HG02798 (cell line): ENCODE measurements at regions not wholly inside any gene's neighbourhood (a gene's known extent, or its start where the extent isn't known, plus 50 kb on each side); places are given as distances from the start of the nearest gene placed in this dataset.
"Not testable (repeated sequence)": the region's sequence is repeated elsewhere in the genome, so short reads cannot be mapped to it uniquely, and the experiment has no call there.

Source experiments
- ATAC-seq: cut with Tn5 transposase; IDR thresholded peaks from one replicate; pipeline ENCODE4 v1.9.1; 2021; ENCODE audit warnings: mild to moderate bottlenecking; ENCODE audit not compliant: unreplicated experiment, poor library complexity

DNA sequence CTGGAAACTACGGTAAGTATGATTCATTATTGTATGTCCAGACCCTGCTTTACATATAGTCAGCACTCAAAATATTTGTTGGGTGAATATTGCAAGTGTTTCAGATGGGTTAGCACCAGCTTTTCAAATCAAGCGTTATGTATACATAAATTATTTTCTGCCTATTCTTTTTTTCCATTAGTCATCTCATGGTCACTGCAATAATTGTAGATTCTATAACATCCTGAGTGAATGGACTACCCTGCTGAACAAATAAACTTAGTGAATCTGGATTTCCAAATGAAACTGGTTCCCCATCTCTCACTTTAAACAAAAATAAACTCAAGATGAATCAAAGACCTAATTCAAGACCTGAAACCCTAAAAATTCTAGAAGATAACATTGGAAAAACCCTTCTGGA, 152.3 kb downstream of the DIO2 start:
- ATAC-seq, result no peak

DNA sequence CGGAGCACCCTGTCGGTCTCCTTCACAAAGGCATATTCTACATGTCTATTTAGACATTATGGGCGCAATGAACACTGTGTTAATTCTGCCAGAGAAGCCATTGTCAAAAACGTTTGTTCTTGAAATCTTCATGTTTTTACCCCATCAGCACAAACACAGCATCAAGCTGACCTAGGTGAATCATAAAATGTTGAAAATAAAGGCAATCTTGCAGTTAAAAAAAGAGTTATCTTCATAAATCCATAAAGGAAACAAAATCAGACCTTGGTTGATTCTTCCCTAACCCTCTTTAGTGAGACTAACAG, 154.9 kb downstream of the DIO2 start:
- no peak for ATAC-seq

DNA sequence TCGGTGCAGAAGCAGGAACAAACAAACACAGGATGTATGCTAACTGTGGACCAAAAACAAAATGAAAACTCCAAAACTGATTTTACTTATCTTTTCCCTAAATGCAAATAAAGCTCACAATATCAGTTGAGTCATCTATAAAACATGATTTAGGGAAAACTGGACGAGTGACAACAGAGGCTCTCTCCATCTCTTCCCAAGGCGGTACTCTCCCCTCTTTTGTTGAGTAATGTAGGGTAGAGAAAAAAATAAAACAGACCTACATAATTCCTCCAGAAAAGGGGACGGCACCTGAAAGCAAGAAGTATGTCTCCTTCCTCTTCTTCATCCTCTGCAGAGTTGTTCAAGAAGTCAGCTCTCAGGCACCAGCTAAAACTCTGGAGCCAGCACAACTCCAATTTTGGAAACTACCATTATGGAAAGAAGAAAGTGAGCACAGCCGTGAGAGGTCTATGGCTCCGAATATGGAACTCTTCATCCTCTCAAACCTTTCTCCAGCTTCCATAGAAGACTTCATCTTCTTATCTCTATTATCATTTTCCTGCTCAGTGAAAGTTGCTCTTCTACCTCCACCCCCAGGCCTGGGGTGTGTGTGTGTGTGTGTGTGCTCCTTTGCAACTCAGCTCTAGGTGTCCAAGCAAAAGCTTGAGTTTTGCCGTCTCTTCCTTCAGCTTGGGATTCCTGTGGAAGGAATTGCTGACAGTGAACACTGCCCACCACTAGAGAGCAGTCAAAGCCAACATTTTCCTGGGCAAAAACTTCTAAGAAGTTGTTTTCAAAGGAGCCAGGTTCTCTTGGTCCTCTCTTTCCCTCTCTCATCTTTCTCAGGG, 155.4 kb downstream of the DIO2 start:
- peak; percentile 42 for ATAC-seq

DNA sequence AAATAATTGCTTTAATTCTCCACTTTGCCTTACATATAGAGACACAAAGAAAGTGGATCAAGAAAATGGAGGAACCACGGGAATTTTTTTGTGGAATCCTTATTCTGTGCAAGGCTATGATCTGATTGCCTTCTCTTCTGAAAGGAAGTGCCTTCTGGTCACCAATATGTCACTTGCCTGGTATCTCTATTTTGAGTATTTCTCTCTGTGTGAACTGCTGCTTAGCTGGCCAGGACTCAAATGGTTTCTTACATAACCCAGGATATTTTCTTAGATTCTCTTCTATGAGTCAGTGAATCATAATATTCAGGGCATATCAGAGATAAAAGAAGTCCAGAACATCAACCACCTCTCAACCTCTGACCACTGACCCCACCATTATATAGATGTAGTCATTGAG, 156.1 kb downstream of the DIO2 start:
- ATAC-seq, result no peak

DNA sequence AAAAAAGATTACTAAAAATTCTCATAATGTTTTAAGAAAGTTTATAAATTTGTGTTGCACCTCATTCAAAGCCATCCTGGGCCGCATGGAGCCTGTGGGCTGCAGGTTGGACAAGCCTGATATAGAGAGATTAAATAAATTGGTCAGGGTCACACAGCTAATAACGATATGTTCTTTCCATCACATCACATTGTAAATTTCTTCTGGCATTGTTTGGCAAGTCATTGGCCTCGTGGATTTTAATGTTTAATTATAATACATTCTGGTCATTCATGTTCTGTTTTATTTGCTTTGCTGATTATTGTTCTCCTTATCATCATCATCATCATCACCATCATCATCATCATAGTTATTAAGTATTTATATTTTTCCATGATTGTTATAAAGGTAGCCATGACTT, 157.3 kb downstream of the DIO2 start:
- ATAC-seq, result no peak

DNA sequence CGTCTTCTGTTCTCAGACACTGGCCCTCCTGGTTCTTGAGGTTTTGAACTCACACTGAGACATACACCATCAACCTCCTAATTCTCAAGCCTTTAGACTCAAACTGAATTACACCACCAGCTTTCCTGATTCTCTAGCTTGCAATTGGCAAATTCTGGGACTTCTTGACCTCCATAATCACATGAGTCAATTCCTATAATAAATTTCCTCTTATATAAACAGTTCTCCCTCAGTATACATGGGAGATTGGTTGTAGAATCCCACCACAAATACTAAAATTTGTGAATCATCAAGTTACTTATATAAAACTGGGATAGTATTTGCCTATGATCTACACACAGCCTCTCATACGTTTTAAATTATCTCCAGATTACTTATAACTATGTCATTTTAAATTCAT, 162.2 kb downstream of the DIO2 start:
- ATAC-seq, result no peak

DNA sequence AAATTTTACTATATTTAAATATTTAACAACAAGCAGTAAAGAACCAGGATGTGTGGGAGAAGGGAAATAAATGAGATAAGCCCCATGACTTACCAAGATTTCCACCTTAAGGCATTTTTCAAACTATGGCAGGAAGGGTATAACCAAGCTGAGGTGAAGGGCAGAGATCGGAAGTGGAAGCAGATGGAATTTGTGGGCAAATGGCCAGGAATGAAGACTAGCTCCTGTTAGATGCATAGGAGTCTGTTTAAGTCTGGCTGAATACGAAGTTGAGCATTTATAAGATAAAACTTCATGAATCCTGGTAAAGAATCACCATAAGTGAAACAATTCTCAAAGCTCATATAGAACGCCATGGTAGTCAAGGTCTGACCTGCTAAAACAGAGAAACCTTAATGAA, 163.5 kb downstream of the DIO2 start:
- no peak for ATAC-seq

DNA sequence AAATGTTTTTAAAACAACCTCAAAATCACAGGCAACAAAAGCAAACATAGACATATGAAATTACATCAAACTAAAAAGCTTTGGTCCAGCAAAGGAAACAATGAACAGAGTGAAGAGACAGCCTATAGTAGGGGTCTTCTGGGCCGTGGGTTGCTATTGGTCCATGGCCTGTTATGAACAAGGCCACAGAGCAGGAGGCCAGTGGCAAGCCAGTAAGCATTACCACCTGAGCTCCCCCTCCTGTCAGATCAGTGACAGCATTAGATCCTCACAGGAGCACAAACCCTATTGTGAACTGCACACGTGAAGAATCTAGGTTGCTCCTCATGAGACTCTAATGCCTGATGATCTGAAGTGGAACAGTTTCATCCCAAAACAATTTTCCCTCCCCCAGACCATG, 174.0 kb downstream of the DIO2 start:
- ATAC-seq, result no peak

DNA sequence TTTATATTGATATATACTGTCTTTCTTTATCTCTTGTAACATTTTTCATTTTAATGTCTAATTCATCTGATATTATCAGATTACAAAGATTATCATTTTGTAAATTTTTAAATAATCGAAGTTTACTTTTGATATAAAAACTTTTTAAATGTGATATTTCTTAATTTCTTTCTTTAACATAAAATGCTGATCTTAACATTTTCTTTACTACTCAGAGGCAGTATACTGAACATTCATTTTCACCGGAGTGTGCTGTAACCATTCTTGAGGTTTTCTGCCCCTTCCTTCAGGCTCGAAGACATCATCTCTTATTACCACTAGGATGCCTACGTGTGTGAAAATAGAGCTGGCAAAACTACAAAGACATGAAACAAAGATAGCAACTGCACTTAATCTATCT, 186.9 kb downstream of the DIO2 start:
- ATAC-seq, result no peak

DNA sequence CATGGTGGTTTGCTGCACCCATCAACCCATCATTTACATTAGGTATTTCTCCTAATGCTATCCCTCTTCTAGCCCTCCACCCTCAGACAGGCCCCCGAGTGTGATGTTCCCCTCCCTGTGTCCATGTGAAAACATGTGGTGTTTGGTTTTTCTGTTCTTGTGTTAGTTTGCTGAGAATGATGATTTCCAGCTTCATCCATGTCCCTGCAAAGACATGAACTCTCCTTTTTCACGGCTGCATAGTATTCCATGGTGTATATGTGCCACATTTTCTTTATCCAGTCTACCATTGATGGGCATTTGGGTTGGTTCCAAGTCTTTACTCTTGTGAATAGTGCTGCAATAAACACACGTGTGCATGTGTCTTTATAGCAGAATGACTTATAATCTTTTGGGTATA, 192.8 kb downstream of the DIO2 start:
- not testable (repeated sequence) for ATAC-seq

DNA sequence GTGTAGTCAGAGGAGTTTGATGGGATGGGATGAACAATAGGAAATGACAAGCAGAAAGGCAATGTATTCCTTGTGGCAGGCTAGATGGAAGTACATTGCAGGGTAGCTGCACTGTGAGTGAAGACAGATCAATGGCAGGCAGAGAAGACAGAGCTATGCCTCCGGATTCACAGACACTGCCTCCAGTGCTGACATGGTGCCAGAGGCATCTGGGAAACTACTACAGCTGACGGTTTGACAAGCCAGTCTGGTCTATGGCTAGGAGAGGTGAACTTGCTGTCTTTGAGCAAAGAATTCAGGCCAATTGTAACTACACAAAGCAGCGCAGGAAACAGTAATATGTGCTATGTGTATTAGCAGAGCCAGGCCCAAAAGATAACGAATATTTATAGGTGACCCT, 193.5 kb downstream of the DIO2 start:
- no peak for ATAC-seq

DNA sequence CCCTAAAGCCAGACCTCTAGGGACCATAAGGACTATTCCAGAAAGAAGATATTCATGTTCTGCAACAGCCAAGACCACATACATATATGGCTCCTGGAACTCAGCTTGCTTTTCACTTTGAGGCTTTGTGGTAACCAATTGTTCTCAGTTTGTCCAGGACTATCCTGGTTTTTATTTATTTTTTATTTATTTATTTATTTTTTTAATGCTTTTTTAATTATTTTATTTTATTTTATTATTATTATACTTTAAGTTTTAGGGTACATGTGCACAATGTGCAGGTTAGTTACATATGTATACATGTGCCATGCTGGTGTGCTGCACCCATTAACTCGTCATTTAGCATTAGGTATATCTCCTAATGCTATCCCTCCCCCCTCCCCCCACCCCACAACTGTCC, 201.1 kb downstream of the DIO2 start:
- ATAC-seq, result not testable (repeated sequence)

DNA sequence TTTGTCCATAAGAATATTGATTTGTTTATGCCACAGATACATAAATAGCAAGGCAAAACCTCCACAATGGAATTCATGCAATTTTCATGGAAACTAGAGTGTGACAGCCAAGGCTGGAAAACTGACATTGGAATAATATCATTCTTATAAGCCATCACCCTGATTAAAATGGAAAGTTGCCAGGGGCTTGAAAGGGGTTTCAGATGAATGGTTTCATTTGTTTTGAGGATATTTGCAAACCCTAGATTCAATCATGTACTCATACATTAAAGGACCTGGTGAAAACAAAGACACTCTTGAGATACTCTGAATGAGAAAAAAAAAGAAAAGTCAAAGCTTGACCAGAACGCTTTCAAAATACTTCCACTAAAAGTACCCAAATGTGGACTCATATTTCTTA, 205.7 kb downstream of the DIO2 start:
- no peak for ATAC-seq

DNA sequence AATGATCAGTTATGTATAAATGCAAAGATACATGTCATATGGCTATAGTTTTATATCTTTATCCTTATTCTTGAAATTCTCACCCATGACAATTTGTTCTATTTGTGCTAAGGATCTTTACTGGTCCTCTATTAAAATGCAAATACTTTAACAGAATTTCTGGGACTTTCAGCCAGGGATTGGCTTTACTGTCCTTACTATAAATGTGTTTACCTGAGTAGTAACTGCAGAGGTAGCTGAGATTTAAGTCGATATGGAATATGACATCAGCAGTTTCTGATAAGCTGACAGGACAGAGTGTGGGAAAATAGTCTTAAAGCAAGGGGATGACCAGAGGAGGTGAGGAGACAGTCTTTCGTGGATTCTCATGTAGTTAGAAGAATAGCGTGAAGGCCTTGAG, 206.4 kb downstream of the DIO2 start:
- ATAC-seq, result no peak

DNA sequence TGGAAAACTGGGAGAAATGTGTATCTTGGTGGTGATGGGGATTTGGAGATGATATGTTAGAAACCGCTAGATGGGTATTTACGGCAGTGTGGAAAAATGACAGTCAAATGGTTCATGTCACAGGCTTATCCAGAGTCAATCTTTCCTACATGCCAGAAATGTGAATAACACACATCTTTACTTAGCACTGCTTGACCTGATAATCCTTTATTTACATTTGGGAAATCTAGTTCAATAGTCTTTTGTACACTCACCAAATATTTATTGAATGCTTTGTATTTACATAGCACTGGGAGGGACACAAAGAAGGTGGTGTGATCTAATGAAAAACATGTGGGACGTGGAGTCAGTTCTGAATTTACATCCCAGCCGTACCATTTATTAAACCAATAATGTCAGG, 208.2 kb downstream of the DIO2 start:
- no peak for ATAC-seq

DNA sequence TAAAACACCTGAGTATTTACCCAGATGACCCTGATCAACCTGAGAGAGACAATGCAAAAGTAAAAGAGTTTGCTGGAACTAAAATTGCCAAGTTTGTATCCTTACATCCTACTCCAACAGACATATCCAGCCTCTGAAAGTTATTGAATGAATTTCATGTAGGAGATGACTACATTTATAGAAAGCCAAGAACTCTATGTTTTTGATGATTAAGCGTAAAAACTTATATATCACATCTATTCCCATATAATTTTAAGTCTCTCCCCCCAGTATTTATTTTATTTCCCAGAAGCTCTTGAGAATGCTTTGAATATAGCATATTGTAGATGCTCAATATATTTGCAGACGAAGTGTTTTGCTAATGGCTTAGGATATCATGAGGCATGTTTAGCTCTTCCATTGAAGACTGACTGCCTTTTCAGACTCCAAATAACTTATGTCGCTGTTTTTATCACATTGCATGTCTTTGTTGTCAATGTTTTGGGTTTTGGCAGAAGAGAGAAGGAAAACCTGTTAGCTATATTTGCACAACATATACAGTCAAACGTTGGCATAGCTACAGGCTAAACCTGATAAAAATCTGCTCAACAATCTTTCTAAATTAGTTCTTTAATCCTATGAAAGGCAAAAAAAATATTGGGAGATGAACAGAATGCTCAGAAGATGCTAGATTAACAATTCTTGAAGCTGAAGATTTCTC, 213.6 kb downstream of the DIO2 start:
- ATAC-seq, result no peak

DNA sequence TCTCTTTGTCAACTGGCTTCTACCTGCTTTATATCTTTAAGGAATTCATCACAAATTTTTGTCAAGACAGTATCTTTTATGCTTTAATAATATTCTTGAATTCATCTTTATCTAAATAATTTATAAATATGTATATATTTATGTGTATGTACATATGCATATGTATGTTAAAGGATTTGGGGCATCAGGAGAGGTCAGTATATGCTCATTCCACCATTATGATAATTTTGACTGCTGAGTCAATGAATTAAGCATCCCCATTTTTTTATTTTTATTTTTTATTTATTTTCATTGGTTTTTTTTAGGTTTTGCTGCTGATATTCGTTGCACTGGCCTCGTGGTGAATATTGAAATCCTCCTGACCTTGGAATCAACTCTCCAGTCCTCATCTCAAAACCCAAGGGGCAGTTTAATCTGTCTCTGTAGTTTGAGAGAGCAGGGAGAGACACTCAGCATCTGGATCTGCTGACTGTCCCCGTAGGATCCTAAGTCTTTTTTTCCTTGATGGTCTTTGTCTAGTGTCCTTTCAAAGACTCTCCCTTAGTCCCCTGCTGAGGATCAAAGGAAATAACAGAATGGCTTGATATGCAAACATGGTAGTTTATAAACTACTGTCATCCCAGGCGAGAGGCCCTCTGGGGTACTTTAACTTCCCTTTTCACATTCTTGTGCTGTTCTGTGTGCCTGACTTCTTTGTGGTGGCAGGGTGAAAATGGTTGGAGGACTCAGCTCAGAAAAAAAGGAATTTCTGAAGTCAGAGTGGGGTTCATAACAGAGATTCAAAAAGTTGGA, 218.7 kb downstream of the DIO2 start:
- no peak for ATAC-seq

DNA sequence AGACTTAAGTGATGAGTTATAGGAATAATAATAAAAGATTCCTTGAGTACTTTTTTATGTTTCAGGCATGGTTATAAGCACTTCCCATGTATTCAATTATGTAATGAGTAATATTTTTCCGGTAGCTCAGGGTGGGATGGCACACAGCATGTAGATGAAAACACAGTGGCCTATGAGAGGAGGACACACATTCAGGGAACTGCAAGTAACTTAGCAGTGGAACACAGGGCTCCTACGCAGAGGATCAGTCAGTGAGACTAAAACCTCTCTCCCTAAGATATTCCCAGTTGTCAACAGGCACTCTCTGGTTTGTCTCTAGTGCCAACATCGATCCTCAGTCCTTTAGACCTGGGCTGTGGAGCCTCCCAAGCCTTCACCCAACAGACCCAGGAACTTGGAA, 219.4 kb downstream of the DIO2 start:
- no peak for ATAC-seq

DNA sequence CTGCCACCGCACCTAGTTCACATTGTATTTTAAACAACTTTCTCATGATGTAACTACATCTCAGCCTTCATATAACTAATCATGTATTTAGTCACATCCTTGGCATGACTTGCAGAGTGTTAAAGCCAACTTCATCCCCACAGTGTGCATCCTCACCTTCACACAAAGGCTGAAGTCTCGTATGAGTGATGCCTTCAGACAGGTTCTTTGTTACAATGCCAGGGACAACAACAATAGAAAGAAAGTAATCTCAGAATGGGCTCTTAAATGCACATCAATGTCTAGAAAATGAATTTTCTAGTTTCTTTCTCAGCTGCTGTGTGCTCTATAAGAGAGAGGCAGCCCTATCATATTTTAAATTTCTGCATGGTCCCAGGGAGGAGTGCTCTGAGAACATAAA, 221.3 kb downstream of the DIO2 start:
- no peak for ATAC-seq

DNA sequence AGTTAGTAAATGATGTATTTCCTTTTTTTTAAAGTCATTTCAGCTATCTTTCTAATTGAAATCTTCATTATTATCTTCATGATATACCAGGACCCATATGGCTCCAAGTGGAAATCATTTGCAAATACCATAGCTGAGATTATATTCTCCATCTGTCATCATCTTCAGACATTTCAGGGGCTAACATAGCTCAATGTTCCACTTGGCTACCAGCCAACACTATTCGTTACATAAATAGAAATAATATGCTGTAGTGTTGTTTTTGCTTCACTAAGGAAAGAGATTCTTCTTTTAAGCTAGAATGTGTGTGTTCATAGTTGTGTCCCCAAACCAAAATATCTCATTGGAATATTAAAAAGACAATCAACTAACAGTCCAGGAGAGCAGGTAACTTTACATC, 225.1 kb downstream of the DIO2 start:
- no peak for ATAC-seq

DNA sequence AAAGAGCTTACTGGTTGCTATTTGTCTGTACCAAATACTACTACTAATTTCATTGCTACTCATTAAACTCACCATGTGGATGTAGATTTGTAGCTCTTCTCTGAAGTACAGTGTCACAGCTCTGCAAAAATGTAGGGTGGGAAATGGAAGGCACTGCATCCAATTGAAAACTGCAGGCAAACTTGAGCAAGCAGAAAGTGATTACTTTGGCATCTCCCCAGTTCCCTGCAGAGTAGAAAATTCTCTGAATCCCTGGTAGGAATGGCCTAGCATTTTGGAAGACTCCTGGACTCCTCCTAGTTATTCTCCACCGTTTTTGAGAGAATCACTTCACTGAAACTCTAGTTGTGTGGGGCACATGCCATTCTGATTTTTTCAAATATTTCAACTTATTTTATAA, 239.1 kb downstream of the DIO2 start:
- no peak for ATAC-seq
